Gastrocnemius medialis (tissue), 4 donors: ENCODE measurements at regions not wholly inside any gene's neighbourhood (a gene's known extent, or its start where the extent isn't known, plus 50 kb on each side); places are given as distances from the start of the nearest gene placed in this dataset.
"Not testable (repeated sequence)": the region's sequence is repeated elsewhere in the genome, so short reads cannot be mapped to it uniquely, and the experiment has no call there.

Experiments used
- ATAC-seq, 2 donors: fragments of 150-250 bp; one replicate each; pipeline ENCODE4 v1.9.1; 2016
- DNase-seq, 2 donors: peaks; one replicate each; pipeline ENCODE4 v3.0.0-alpha.2; 2019
- H3K27ac ChIP-seq, 4 donors: fragments of 200-600 bp; sonication (generic); 1 replicate in 1 of 4; 2 replicates in 3 of 4; pipeline ENCODE4 v1.5.1; 2016 to 2018; ENCODE audit warnings: mild to moderate bottlenecking in 2 of 4, moderate library complexity in 1 of 4
- H3K27me3 ChIP-seq, 3 donors: fragments of 200-600 bp; sonication (generic) in 2 of 3; 1 replicate in 1 of 3; 2 replicates in 2 of 3; pipeline versions ENCODE4 v1.5.1 to v1.6.0; 2016 to 2019; ENCODE audit warnings: mild to moderate bottlenecking in 1 of 3, moderate library complexity in 1 of 3
- H3K36me3 ChIP-seq, 2 donors: fragments of 200-600 bp; sonication (generic) in 1 of 2; one replicate each; pipeline ENCODE4 v1.5.1; 2017 to 2018
- H3K4me1 ChIP-seq, 2 donors: fragments of 200-600 bp; sonication (generic) in 1 of 2; one replicate each; pipeline ENCODE4 v1.5.1; 2016 to 2017; ENCODE audit warnings: mild to moderate bottlenecking in 2 of 2
- H3K4me3 ChIP-seq, 4 donors: fragments of 200-600 bp; sonication (generic) in 3 of 4; 1 replicate in 1 of 4; 2 replicates in 3 of 4; pipeline ENCODE4 v1.5.1; 2016 to 2019; ENCODE audit warnings: mild to moderate bottlenecking in 2 of 4
- H3K9me3 ChIP-seq, 3 donors: fragments of 200-600 bp; sonication (generic) in 2 of 3; 1 replicate in 1 of 3; 2 replicates in 2 of 3; pipeline ENCODE4 v1.5.1; 2016 to 2019
- POLR2A ChIP-seq, 2 donors: fragments of 450-650 bp; IDR thresholded peaks; one replicate each; pipeline ENCODE4 v1.6.1; 2017; ENCODE audit warnings: antibody characterized with exemption in 2 of 2, mild to moderate bottlenecking in 2 of 2, moderate library complexity in 2 of 2
- in situ Hi-C, 4 donors: fragments of 200-750 bp; cut with MboI; loops; one replicate each; pipeline versions ENCODE4 v1.15.0 to v1.8.0; 2017; ENCODE audit warnings: low sequenced_read_pairs in 4 of 4
- intact Hi-C: fragments of 100-400 bp; cut with DNase I; formaldehyde crosslinking; loops from one replicate; pipeline ENCODE4 v1.15.1; 2023; ENCODE audit warnings: low total_unique reads
- TF ChIP-seq, protein P1 (sequence below), 5 experiments: fragments of 450-650 bp in 3 of 5; fragments of 200-600 bp in 2 of 5; sonication (generic) in 2 of 5; IDR thresholded peaks in 4 of 5; conservative IDR thresholded peaks in 1 of 5; 1 replicate in 4 of 5; 2 replicates in 1 of 5; pipeline ENCODE4 v1.5.1; 2016 to 2019; ENCODE audit warnings: antibody characterized with exemption in 5 of 5, mild to moderate bottlenecking in 3 of 5, moderate library complexity in 3 of 5

DNA sequence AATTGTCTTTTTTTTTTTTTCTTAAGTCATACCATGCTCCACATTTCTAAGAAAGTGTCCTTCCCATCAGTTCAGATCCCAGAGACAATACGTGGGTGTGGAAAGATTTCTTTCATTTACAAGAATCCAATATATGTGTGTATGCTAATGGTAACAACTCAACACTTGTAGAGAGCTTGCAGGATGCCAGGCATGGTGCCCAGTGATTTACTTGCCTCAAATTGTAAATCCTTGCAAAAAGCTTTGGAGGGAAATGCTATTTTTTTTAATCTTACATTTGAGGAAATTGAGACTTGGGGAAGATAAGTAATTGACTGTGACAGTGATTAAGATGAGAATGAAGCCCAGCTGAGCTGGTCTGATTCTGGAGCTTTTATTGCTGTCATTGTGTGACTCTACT lies 1264.6 kb upstream of the SEL1L start:
- no peaks in the 10 kb centered on the region for H3K9me3 ChIP-seq
- no peak overlapping the region for H3K27ac ChIP-seq
- H3K4me3 ChIP-seq: no peak overlapping the region
- ATAC-seq (no peak), DNase-seq (no peak)
- no peaks in the 10 kb centered on the region for H3K4me1 ChIP-seq
- H3K27me3 ChIP-seq: no peaks in the 10 kb centered on the region
- H3K36me3 ChIP-seq: no peaks in the 10 kb centered on the region
- in situ Hi-C loops (no loop called here), intact Hi-C loops (no loop called here)
- no peak for TF ChIP-seq POLR2A (IDR thresholded peaks at IDR 0.05)
- TF ChIP-seq, protein P1, sequence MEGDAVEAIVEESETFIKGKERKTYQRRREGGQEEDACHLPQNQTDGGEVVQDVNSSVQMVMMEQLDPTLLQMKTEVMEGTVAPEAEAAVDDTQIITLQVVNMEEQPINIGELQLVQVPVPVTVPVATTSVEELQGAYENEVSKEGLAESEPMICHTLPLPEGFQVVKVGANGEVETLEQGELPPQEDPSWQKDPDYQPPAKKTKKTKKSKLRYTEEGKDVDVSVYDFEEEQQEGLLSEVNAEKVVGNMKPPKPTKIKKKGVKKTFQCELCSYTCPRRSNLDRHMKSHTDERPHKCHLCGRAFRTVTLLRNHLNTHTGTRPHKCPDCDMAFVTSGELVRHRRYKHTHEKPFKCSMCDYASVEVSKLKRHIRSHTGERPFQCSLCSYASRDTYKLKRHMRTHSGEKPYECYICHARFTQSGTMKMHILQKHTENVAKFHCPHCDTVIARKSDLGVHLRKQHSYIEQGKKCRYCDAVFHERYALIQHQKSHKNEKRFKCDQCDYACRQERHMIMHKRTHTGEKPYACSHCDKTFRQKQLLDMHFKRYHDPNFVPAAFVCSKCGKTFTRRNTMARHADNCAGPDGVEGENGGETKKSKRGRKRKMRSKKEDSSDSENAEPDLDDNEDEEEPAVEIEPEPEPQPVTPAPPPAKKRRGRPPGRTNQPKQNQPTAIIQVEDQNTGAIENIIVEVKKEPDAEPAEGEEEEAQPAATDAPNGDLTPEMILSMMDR (IDR thresholded peaks at IDR 0.05 in 4 of 5, conservative IDR thresholded peaks at IDR 0.05 in 1 of 5): no peak

DNA sequence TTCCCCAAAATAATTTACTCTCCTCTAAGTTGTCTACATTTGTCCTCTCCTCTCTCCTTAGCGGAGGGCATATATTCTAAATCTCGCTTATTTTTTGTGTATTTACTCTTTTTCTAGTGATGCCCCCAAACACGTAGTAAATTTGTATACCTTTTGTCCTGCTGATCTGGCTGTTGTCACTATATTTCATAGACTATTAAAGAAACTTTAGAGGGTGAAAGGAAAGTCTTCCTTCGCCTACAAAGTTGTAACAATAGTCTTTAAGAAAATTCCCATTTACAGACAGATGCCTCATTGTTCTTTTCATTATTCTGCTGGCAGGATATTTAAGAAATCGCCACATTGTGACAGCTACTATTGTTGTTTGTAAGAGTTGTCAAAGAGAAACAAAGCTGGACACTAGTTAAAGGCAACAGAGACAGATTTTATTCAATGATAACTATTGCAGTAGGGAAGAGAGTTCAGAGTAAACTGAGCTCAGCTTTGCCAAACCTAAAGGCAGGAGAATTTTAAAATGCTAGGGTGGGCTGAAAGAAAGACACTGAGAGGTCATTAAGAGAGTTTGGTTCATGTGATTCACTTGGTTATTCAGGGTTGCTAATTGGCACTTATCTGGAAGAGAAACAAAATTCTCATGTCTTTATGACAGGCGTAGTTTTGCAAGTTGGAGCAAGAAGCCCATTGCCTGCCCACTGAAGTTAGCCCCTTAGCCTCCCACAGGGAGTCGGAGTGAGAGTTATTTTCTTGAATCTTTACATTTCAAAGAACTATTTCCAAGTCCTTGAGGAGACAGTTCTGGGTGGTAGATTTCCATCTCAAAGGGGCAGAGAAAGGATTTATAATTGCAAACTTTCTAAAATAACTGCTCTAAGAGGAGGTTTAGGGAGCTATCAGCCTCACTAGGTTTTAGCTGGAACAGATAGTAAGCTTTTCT lies 1272.5 kb upstream of the SEL1L start:
- intact Hi-C loops: no loop called here
- H3K4me3 ChIP-seq: no peak overlapping the region
- TF ChIP-seq, protein P1 (IDR thresholded peaks at IDR 0.05 in 4 of 5, conservative IDR thresholded peaks at IDR 0.05 in 1 of 5): no peak
- no peak for TF ChIP-seq POLR2A (IDR thresholded peaks at IDR 0.05)
- H3K27me3 ChIP-seq: no peaks in the 10 kb centered on the region
- no peaks in the 10 kb centered on the region for H3K4me1 ChIP-seq
- H3K36me3 ChIP-seq: no peaks in the 10 kb centered on the region
- in situ Hi-C loops: no loop called here
- no peaks in the 10 kb centered on the region for H3K9me3 ChIP-seq
- H3K27ac ChIP-seq: no peak overlapping the region
- ATAC-seq (no peak), DNase-seq (no peak)

DNA sequence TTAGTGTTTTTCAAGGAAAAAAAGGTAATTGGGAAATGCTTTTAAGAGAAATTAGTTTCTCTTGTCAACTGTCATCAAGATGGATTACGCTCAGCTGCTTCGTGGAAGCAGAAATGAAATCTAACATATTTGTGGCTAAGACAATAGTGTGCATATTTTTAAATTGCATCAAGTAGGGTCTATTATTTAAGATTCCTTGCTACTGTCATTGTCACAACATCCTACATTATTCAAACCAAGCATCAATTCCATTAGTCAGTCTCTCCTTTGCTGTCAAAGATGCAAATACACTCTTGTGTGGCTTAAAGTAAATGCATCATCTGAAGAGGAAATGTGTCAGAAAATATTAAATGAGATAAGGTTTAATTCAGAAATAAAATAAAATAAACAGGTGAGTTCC lies 1277.6 kb upstream of the SEL1L start:
- no peaks in the 10 kb centered on the region for H3K27me3 ChIP-seq
- DNase-seq (no peak), ATAC-seq (no peak)
- no peak overlapping the region for H3K27ac ChIP-seq
- H3K4me1 ChIP-seq: no peaks in the 10 kb centered on the region
- TF ChIP-seq POLR2A (IDR thresholded peaks at IDR 0.05): no peak
- TF ChIP-seq, protein P1 (IDR thresholded peaks at IDR 0.05 in 4 of 5, conservative IDR thresholded peaks at IDR 0.05 in 1 of 5): no peak
- H3K9me3 ChIP-seq: no peaks in the 10 kb centered on the region
- H3K4me3 ChIP-seq: no peak overlapping the region
- intact Hi-C loops (no loop called here), in situ Hi-C loops (no loop called here)
- H3K36me3 ChIP-seq: no peaks in the 10 kb centered on the region

DNA sequence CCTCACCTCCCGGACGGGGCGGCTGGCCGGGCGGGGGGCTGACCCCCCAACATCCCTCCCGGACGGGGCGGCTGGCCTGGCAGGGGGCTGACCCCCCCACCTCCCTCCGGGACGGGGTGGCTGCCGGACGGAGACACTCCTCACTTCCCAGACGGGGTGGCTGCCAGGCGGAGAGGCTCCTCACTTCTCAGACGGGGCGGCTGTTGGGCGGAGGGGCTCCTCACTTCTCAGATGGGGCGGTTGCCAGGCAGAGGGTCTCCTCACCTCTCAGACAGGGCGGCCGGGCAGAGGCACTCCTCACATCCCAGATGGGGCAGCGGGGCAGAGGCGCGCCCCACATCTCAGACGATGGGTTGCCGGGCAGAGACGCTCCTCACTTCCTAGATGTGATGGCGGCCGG lies 1280.7 kb upstream of the SEL1L start:
- H3K36me3 ChIP-seq, H3K4me3 ChIP-seq, intact Hi-C loops, DNase-seq, H3K9me3 ChIP-seq, H3K27me3 ChIP-seq, ATAC-seq, in situ Hi-C loops, H3K27ac ChIP-seq, H3K4me1 ChIP-seq: not testable (repeated sequence)

DNA sequence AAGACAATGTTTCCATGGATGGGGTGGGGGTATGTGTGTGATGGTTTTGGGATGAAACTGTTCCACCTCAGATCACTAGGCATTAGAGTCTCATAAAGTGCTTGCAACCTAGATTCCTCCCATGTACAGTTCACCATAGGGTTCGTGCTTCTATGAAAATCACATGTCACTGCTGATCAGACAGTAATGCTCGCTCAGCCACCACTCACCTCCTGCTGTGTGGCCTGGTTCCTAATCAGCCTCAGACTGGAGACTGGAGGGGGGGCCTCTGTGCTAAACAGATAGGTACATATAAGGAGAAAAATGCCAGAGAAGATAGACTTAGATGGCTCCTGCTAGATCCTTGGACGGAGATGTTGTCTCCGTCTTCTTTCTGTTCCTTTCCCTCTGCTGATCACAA lies 1296.9 kb upstream of the SEL1L start:
- ATAC-seq (no peak), DNase-seq (no peak)
- Histone ChIP-seq H3K36me3 (no peaks in the 10 kb centered on the region), H3K27me3 (no peaks in the 10 kb centered on the region), H3K27ac (no peak overlapping the region), H3K9me3 (no peaks in the 10 kb centered on the region), H3K4me3 (no peak overlapping the region), H3K4me1 (no peaks in the 10 kb centered on the region)
- no peak for TF ChIP-seq POLR2A (IDR thresholded peaks at IDR 0.05)
- TF ChIP-seq, protein P1 (IDR thresholded peaks at IDR 0.05 in 4 of 5, conservative IDR thresholded peaks at IDR 0.05 in 1 of 5): no peak
- intact Hi-C loops: no loop called here
- in situ Hi-C loops: no loop called here
